MM.1S (cell line): ENCODE measurements at regions not wholly inside any gene's neighbourhood (a gene's known extent, or its start where the extent isn't known, plus 50 kb on each side); places are given as distances from the start of the nearest gene placed in this dataset.
"Not testable (repeated sequence)": the region's sequence is repeated elsewhere in the genome, so short reads cannot be mapped to it uniquely, and the experiment has no call there.

Experiments
- DNase-seq: peaks from one replicate; pipeline ENCODE4 v3.0.0-alpha.2; 2015
- H2AFZ ChIP-seq: fragments of 300-600 bp; sonication (generic); 2 replicates; pipeline ENCODE4 v1.6.0; 2016; ENCODE audit warnings: antibody characterized with exemption, low read length
- H3F3A ChIP-seq: fragments of 300-600 bp; sonication (generic); 2 replicates; pipeline ENCODE4 v1.6.1; 2016; ENCODE audit warnings: mild to moderate bottlenecking, antibody characterized with exemption, low read length, moderate library complexity, mixed read lengths; ENCODE audit not compliant: insufficient read depth
- H3K27ac ChIP-seq: fragments of 300-600 bp; sonication (generic); 2 replicates; pipeline ENCODE4 v1.5.1; 2016; ENCODE audit warnings: mild to moderate bottlenecking, low read length
- H3K27me3 ChIP-seq: fragments of 300-600 bp; sonication (generic); replicated peaks from 2 replicates; pipeline ENCODE4 v1.6.0; 2016; ENCODE audit warnings: low read length; ENCODE audit not compliant: insufficient read depth
- H3K36me3 ChIP-seq: fragments of 300-600 bp; sonication (generic); replicated peaks from 2 replicates; pipeline ENCODE4 v1.6.1; 2016; ENCODE audit warnings: mild to moderate bottlenecking, low read length, mixed read lengths; ENCODE audit not compliant: insufficient read depth
- H3K4me1 ChIP-seq: fragments of 300-600 bp; sonication (generic); 2 replicates; pipeline ENCODE4 v1.6.1; 2016; ENCODE audit warnings: low read length, mixed read lengths
- H3K4me2 ChIP-seq: fragments of 300-600 bp; sonication (generic); 2 replicates; pipeline ENCODE4 v1.6.0; 2016; ENCODE audit warnings: low read depth, low read length
- H3K4me3 ChIP-seq: fragments of 300-600 bp; sonication (generic); 2 replicates; pipeline ENCODE4 v1.5.1; 2016; ENCODE audit warnings: low read length, mixed read lengths
- H3K79me2 ChIP-seq: fragments of 300-600 bp; sonication (generic); 2 replicates; pipeline ENCODE4 v1.6.1; 2016; ENCODE audit warnings: mixed run types, low read length, mixed read lengths
- H3K9ac ChIP-seq: fragments of 300-600 bp; sonication (generic); 2 replicates; pipeline ENCODE4 v1.6.1; 2016; ENCODE audit warnings: low read length, mixed read lengths
- H3K9me2 ChIP-seq: fragments of 300-600 bp; sonication (generic); replicated peaks from 2 replicates; pipeline ENCODE4 v1.6.1; 2016; ENCODE audit warnings: mild to moderate bottlenecking, low read length, mixed read lengths; ENCODE audit not compliant: insufficient read depth
- H3K9me3 ChIP-seq: fragments of 300-600 bp; sonication (generic); replicated peaks from 2 replicates; pipeline ENCODE4 v1.6.1; 2016; ENCODE audit warnings: mild to moderate bottlenecking, low read length, mixed read lengths; ENCODE audit not compliant: insufficient read depth
- H4K20me1 ChIP-seq: fragments of 300-600 bp; sonication (generic); 2 replicates; pipeline ENCODE4 v1.6.1; 2016; ENCODE audit warnings: mild to moderate bottlenecking, low read length, moderate library complexity, mixed read lengths; ENCODE audit not compliant: insufficient read depth
- CTCF ChIP-seq: fragments of 300-600 bp; sonication (generic); IDR thresholded peaks from 2 replicates; pipeline ENCODE4 v1.5.1; 2016; ENCODE audit warnings: antibody characterized with exemption, low read length, mixed read lengths
- EZH2 ChIP-seq: fragments of 300-600 bp; sonication (generic); optimal IDR thresholded peaks from 2 replicates; pipeline ENCODE3; 2017; ENCODE audit warnings: low read depth, mild to moderate bottlenecking, antibody characterized with exemption, low read length, mixed read lengths
- EZH2phosphoT487 ChIP-seq: fragments of 300-600 bp; sonication (generic); IDR thresholded peaks from 2 replicates; pipeline ENCODE4 v1.6.1; 2018; ENCODE audit warnings: antibody characterized with exemption, low read length

- Histone ChIP-seq H3K36me3 (no peaks in the 10 kb centered on the region), H2AFZ (peak overlapping the region; percentile 5; the same call in 1 of the 2 replicates), H3K9ac (no peak overlapping the region), H4K20me1 (no peaks in the 10 kb centered on the region), H3K4me1 (peaks cover 34% of the 10 kb centered on the region), H3K27me3 (no peaks in the 10 kb centered on the region), H3K9me2 (no peaks in the 10 kb centered on the region), H3K9me3 (no peaks in the 10 kb centered on the region), H3K4me2 (peak overlapping the region; percentile 51), H3K27ac (peak overlapping the region; percentile 8; the same call in 1 of the 2 replicates), H3K79me2 (no peaks in the 10 kb centered on the region), H3K4me3 (no peak overlapping the region), H3F3A (peaks cover 9% of the 10 kb centered on the region)
- TF ChIP-seq CTCF: no peak
- DNase-seq: peak; percentile 44
Observed at GRCh38 chr4:75135068-75135825, 202.3 kb downstream of the PARM1 start.

- not testable (repeated sequence) for H3K27me3 ChIP-seq, H3K9me2 ChIP-seq, H3K4me3 ChIP-seq, H3K9ac ChIP-seq, DNase-seq, H3K36me3 ChIP-seq, H4K20me1 ChIP-seq, H3F3A ChIP-seq, H3K9me3 ChIP-seq, H3K4me1 ChIP-seq, H3K4me2 ChIP-seq, H3K27ac ChIP-seq, H2AFZ ChIP-seq, H3K79me2 ChIP-seq
Observed at GRCh38 chr4:75126870-75127269, 194.0 kb downstream of the PARM1 start.

- Histone ChIP-seq H3F3A (no peaks in the 10 kb centered on the region), H3K4me2 (no peak overlapping the region), H2AFZ (no peak overlapping the region)
Observed at GRCh38 chr4:75126058-75126457, 193.1 kb downstream of the PARM1 start.

More at GRCh38 chr4:75126058-75126457, 193.1 kb downstream of the PARM1 start:
- Histone ChIP-seq H3K9ac (no peak overlapping the region), H4K20me1 (no peaks in the 10 kb centered on the region), H3K9me3 (no peaks in the 10 kb centered on the region), H3K27me3 (no peaks in the 10 kb centered on the region), H3K36me3 (no peaks in the 10 kb centered on the region), H3K4me1 (no peaks in the 10 kb centered on the region), H3K27ac (no peak overlapping the region), H3K9me2 (no peaks in the 10 kb centered on the region), H3K79me2 (no peaks in the 10 kb centered on the region), H3K4me3 (no peak overlapping the region)
- TF ChIP-seq CTCF: no peak
- no peak for TF ChIP-seq EZH2
- TF ChIP-seq EZH2phosphoT487: no peak
- no peak for DNase-seq
